IMR-90 (cell line): ENCODE measurements at regions not wholly inside any gene's neighbourhood (a gene's known extent, or its start where the extent isn't known, plus 50 kb on each side); places are given as distances from the start of the nearest gene placed in this dataset.
A peak's percentile ranks its signal among the peaks of the same experiment; 100 is the strongest.

ENCODE experiments used
- ATAC-seq: fragments of 200-7000 bp; cut with Tn5 transposase; 2 replicates; pipeline ENCODE4 v1.9.1; 2020; ENCODE audit warnings: low read depth, mild to moderate bottlenecking, moderate library complexity
- BruUV-seq: library from RNA; stranded (reverse); fragments of 400-500 nt; replicated peaks from 2 replicates; lab custom pipeline; 2021; lab: Mats Ljungman, UMichigan
- CTCF ChIA-PET: fragments of 300-600 bp; formaldehyde crosslinking; extraction: SDS; loops from one replicate; lab custom pipeline; 2021; ENCODE audit warnings: antibody characterized with exemption; lab: Yijun Ruan, JAX
- POLR2A ChIA-PET: fragments of 300-600 bp; sonication (Branson Sonifier 250); formaldehyde crosslinking; loops from one replicate; lab custom pipeline; 2022; ENCODE audit warnings: antibody characterized with exemption; ENCODE audit not compliant: unreplicated experiment; lab: Charles Lee
- DNase-seq: peaks from one replicate; pipeline ENCODE4 v3.0.0; 2013
- H2AFZ ChIP-seq: replicated peaks from 2 replicates; pipeline ENCODE3; 2013; ENCODE audit warnings: low read length, mild to moderate bottlenecking; ENCODE audit not compliant: poor library complexity
- H2AK5ac ChIP-seq: 2 replicates; pipeline ENCODE4 v1.6.1; 2013; ENCODE audit warnings: low read depth, low read length, inconsistent platforms
- H2AK9ac ChIP-seq: replicated peaks from 2 replicates; pipeline ENCODE3; 2013; ENCODE audit warnings: mild to moderate bottlenecking, low read depth, low read length, moderate library complexity; ENCODE audit not compliant: poor library complexity
- H2BK120ac ChIP-seq: 2 replicates; pipeline ENCODE4 v1.6.1; 2013; ENCODE audit warnings: low read depth, low read length, inconsistent platforms
- H2BK15ac ChIP-seq: 3 replicates; pipeline ENCODE4 v1.6.1; 2013; ENCODE audit warnings: low read depth, low read length, inconsistent platforms
- H2BK20ac ChIP-seq: 2 replicates; pipeline ENCODE4 v1.6.1; 2013; ENCODE audit warnings: low read depth, mild to moderate bottlenecking, inconsistent platforms, low read length, moderate library complexity
- H2BK5ac ChIP-seq: 2 replicates; pipeline ENCODE4 v1.6.1; 2013; ENCODE audit warnings: mild to moderate bottlenecking, low read depth, low read length, inconsistent platforms; ENCODE audit not compliant: poor library complexity, severe bottlenecking
- H3K14ac ChIP-seq: replicated peaks from 2 replicates; pipeline ENCODE4 v1.6.1; 2013; ENCODE audit warnings: low read depth, low read length, inconsistent platforms
- H3K18ac ChIP-seq: 2 replicates; pipeline ENCODE4 v1.6.1; 2013; ENCODE audit warnings: low read depth, low read length, control low read depth
- H3K23ac ChIP-seq: 2 replicates; pipeline ENCODE4 v1.6.1; 2013; ENCODE audit warnings: low read depth, low read length, inconsistent platforms
- H3K27ac ChIP-seq: 2 replicates; pipeline ENCODE4 v1.5.1; 2013; ENCODE audit warnings: mild to moderate bottlenecking, control low read depth, low read length; ENCODE audit not compliant: insufficient read depth
- H3K27me3 ChIP-seq: 2 replicates; pipeline ENCODE4 v1.6.1; 2013; ENCODE audit warnings: low read length; ENCODE audit not compliant: control insufficient read depth, insufficient read depth
- H3K36me3 ChIP-seq: 2 replicates; pipeline ENCODE4 v1.6.1; 2013; ENCODE audit warnings: low read length, mixed read lengths; ENCODE audit not compliant: control insufficient read depth, insufficient read depth
- H3K4ac ChIP-seq: 2 replicates; pipeline ENCODE4 v1.6.1; 2013; ENCODE audit warnings: low read depth, low read length, inconsistent platforms
- H3K4me1 ChIP-seq: 2 replicates; pipeline ENCODE4 v1.6.1; 2013; ENCODE audit warnings: low read length, mixed read lengths; ENCODE audit not compliant: control insufficient read depth, insufficient read depth
- H3K4me2 ChIP-seq: 2 replicates; pipeline ENCODE4 v1.6.1; 2013; ENCODE audit warnings: low read depth, mild to moderate bottlenecking, control low read depth, low read length, moderate library complexity
- H3K4me3 ChIP-seq: 2 replicates; pipeline ENCODE4 v1.5.1; 2013; ENCODE audit warnings: low read depth, mild to moderate bottlenecking, control low read depth, low read length, moderate library complexity; ENCODE audit not compliant: insufficient read depth
- H3K56ac ChIP-seq: 2 replicates; pipeline ENCODE4 v1.6.1; 2013; ENCODE audit warnings: low read length, inconsistent platforms; ENCODE audit not compliant: insufficient read depth; ENCODE audit errors: extremely low read depth
- H3K79me1 ChIP-seq, 2 experiments: 2 replicates each; pipeline ENCODE4 v1.6.1; 2013; ENCODE audit warnings: low read length in 2 of 2, inconsistent platforms in 1 of 2, low read depth in 1 of 2
- H3K9ac ChIP-seq: 2 replicates; pipeline ENCODE4 v1.6.1; 2013; ENCODE audit warnings: low read depth, low read length, control low read depth
- H3K9me1 ChIP-seq: 2 replicates; pipeline ENCODE4 v1.6.1; 2013; ENCODE audit warnings: low read length, inconsistent platforms; ENCODE audit not compliant: insufficient read depth
- H3K9me3 ChIP-seq: 2 replicates; pipeline ENCODE4 v1.6.1; 2013; ENCODE audit warnings: low read length; ENCODE audit not compliant: control insufficient read depth, insufficient read depth
- H4K20me1 ChIP-seq: 2 replicates; pipeline ENCODE4 v1.6.1; 2013; ENCODE audit warnings: low read length, inconsistent platforms; ENCODE audit not compliant: insufficient read depth
- H4K5ac ChIP-seq: 2 replicates; pipeline ENCODE4 v1.6.1; 2013; ENCODE audit warnings: mild to moderate bottlenecking, low read depth, low read length, control low read depth
- H4K8ac ChIP-seq, 2 experiments: 2 replicates each; pipeline ENCODE4 v1.6.1; 2013; ENCODE audit warnings: low read depth in 2 of 2, low read length in 2 of 2, control low read depth in 1 of 2, inconsistent platforms in 1 of 2
- H4K91ac ChIP-seq: 2 replicates; pipeline ENCODE4 v1.6.1; 2013; ENCODE audit warnings: low read depth, low read length, inconsistent platforms; ENCODE audit not compliant: insufficient read depth
- CEBPB ChIP-seq: IDR thresholded peaks from 2 replicates; pipeline ENCODE4 v1.6.1; 2012; ENCODE audit warnings: low read depth, low read length, improper control_type of control experiment
- ELK1 ChIP-seq: fragments of 150-350 bp; IDR thresholded peaks from 2 replicates; pipeline ENCODE4 v1.6.1; 2016; ENCODE audit warnings: low read depth, mild to moderate bottlenecking, low read length, moderate library complexity, borderline replicate concordance
- MAFK ChIP-seq: IDR thresholded peaks from 2 replicates; pipeline ENCODE4 v1.6.1; 2012; ENCODE audit warnings: low read depth, low read length, improper control_type of control experiment
- NFE2L2 ChIP-seq: fragments of 150-350 bp; IDR thresholded peaks from 2 replicates; pipeline ENCODE4 v1.6.1; 2016; ENCODE audit warnings: low read depth, mild to moderate bottlenecking, low read length
- POLR2A ChIP-seq: IDR thresholded peaks from 2 replicates; pipeline ENCODE4 v1.6.1; 2012; ENCODE audit warnings: mild to moderate bottlenecking, low read depth, low read length
- RCOR1 ChIP-seq: IDR thresholded peaks from 2 replicates; pipeline ENCODE4 v1.6.1; 2012; ENCODE audit warnings: mild to moderate bottlenecking, low read length, improper control_type of control experiment; ENCODE audit not compliant: insufficient replicate concordance
- RFX5 ChIP-seq: IDR thresholded peaks from 2 replicates; pipeline ENCODE4 v1.8.0; 2012; ENCODE audit warnings: low read depth, mild to moderate bottlenecking, low read length, moderate library complexity
- SMC3 ChIP-seq: fragments of 150-350 bp; IDR thresholded peaks from 2 replicates; pipeline ENCODE4 v1.6.1; 2016; ENCODE audit warnings: low read depth, mild to moderate bottlenecking, antibody characterized with exemption, low read length, moderate library complexity
- WGBS, 2 experiments: methylation state at CpG; one replicate each; pipeline versions ENCODE4 v1.1.5 to v1.1.7; 2013; ENCODE audit warnings: missing lambda C conversion rate in 2 of 2; ENCODE audit not compliant: insufficient read length in 1 of 2; ENCODE audit errors: extremely low coverage in 2 of 2; 5-methylcytosine and 5-hydroxymethylcytosine counted together
- dilution Hi-C: fragments of 300-500 bp; cut with HindIII; formaldehyde crosslinking; loops from one replicate; pipeline ENCODE4 v1.14.3; 2018; ENCODE audit warnings: low sequenced_read_pairs; ENCODE audit not compliant: unreplicated experiment
- in situ Hi-C: fragments of 300-500 bp; cut with MboI; formaldehyde crosslinking; loops from 3 replicates; pipeline ENCODE4 v1.14.3; 2019; ENCODE audit warnings: low sequenced_read_pairs, inconsistent platforms, mixed read lengths
- intact Hi-C: fragments of 100-400 bp; cut with micrococcal nuclease; formaldehyde crosslinking; loops from 2 replicates; pipeline ENCODE4 v1.10.0; 2022

- no peak for TF ChIP-seq RCOR1
Observed at GRCh38 chr18:79588636-79589481, 90.7 kb upstream of the CTDP1 start (continued).

GRCh38 chr18:79589601-79590091 is 90.0 kb upstream of the CTDP1 start:
- no peak overlapping the region for H3K23ac ChIP-seq
- no peak overlapping the region for H4K91ac ChIP-seq
- no peak overlapping the region for H2BK20ac ChIP-seq
- H2AFZ ChIP-seq: peak overlapping the region; percentile 56
- no TSS peak for BruUV-seq
- no peak overlapping the region for H3K14ac ChIP-seq
- ATAC-seq (no peak), DNase-seq (no peak)
- H3K9me1 ChIP-seq: no peaks in the 10 kb centered on the region
- no peak overlapping the region for H3K18ac ChIP-seq
- dilution Hi-C loops: no loop called here
- peak overlapping the region; percentile 67 for H2AK9ac ChIP-seq
- H3K56ac ChIP-seq: no peak overlapping the region
- WGBS, 2 experiments: 80% methylated on average over 1 of the region's 15 CpGs; no CpG with 5 or more reads in 1 of the 2 experiments
- ChIA-PET CTCF (no interaction called here), POLR2A (no interaction called here)
- H3K36me3 ChIP-seq: no peaks in the 10 kb centered on the region
- no peak overlapping the region for H3K4me3 ChIP-seq
- no peak overlapping the region for H4K8ac ChIP-seq
- TF ChIP-seq MAFK (no peak), SMC3 (no peak), NFE2L2 (no peak), ELK1 (no peak), CEBPB (no peak), RFX5 (no peak), POLR2A (no peak)
- peaks cover 4% of the 10 kb centered on the region; the same call in 1 of the 2 replicates for H3K4me1 ChIP-seq
- no peak overlapping the region for H3K4me2 ChIP-seq
- no peak overlapping the region for H3K4ac ChIP-seq
- H2BK120ac ChIP-seq: no peak overlapping the region
- H3K9me3 ChIP-seq: peaks cover 2% of the 10 kb centered on the region; the same call in 1 of the 2 replicates
- H2AK5ac ChIP-seq: no peak overlapping the region
- H2BK5ac ChIP-seq: no peak overlapping the region
- no peaks in the 10 kb centered on the region for H3K79me1 ChIP-seq
- in situ Hi-C loops: no loop called here
- no peak overlapping the region for H3K9ac ChIP-seq
- intact Hi-C loops: no loop called here
- H3K27ac ChIP-seq: no peak overlapping the region
- H2BK15ac ChIP-seq: no peak overlapping the region
- H4K20me1 ChIP-seq: no peaks in the 10 kb centered on the region
- H4K5ac ChIP-seq: no peak overlapping the region
- peaks cover 12% of the 10 kb centered on the region for H3K27me3 ChIP-seq
